GM23338 (cell line): ENCODE measurements at regions not wholly inside any gene's neighbourhood (a gene's known extent, or its start where the extent isn't known, plus 50 kb on each side); places are given as distances from the start of the nearest gene placed in this dataset.

ENCODE experiments used
- CREB1 ChIP-seq: fragments of 250-450 bp; sonication (Bioruptor Pico); IDR thresholded peaks from 2 replicates; pipeline ENCODE4 v1.5.0; 2020; ENCODE audit warnings: low read depth, mild to moderate bottlenecking, moderate library complexity
- JUNB ChIP-seq: IDR thresholded peaks from one replicate; pipeline ENCODE4 v1.6.1; 2016; ENCODE audit warnings: antibody characterized with exemption; ENCODE audit not compliant: unreplicated experiment
- NANOG ChIP-seq: IDR thresholded peaks from 2 replicates; pipeline ENCODE4 v1.6.1; 2016; ENCODE audit warnings: antibody characterized with exemption, borderline replicate concordance
- POLR2AphosphoS5 ChIP-seq: IDR thresholded peaks from 2 replicates; pipeline ENCODE4 v1.6.1; 2016; ENCODE audit warnings: antibody characterized with exemption, low read depth
- ZNF114 ChIP-seq: fragments of 250-450 bp; sonication (Bioruptor Pico); IDR thresholded peaks from 2 replicates; pipeline ENCODE4 v1.5.0; 2020; ENCODE audit warnings: mild to moderate bottlenecking, moderate library complexity
- ZNF331 ChIP-seq: fragments of 250-450 bp; sonication (Bioruptor Pico); IDR thresholded peaks from 2 replicates; pipeline ENCODE4 v1.5.0; 2020; ENCODE audit warnings: low read depth, mild to moderate bottlenecking, moderate library complexity
- TF ChIP-seq, protein P1 (sequence below): fragments of 250-450 bp; sonication (Bioruptor Pico); IDR thresholded peaks from 2 replicates; pipeline ENCODE4 v1.5.0; 2020; ENCODE audit warnings: mild to moderate bottlenecking, moderate library complexity
- TF ChIP-seq, protein P2 (sequence below), 2 experiments: fragments of 200-600 bp in 1 of 2; sonication (generic) in 1 of 2; conservative IDR thresholded peaks; 2 replicates each; pipeline versions ENCODE4 v1.5.1 to v1.6.1; 2016 to 2017; ENCODE audit warnings: antibody characterized with exemption in 2 of 2, low read depth in 2 of 2, mild to moderate bottlenecking in 2 of 2, moderate library complexity in 1 of 2
- TF ChIP-seq, protein P3 (sequence below): IDR thresholded peaks from 2 replicates; pipeline ENCODE4 v1.6.1; 2016; ENCODE audit warnings: antibody characterized with exemption

GRCh38 chr9:88937248-88937647 is 54.0 kb upstream of the S1PR3 start (continued):
- TF ChIP-seq, protein P1, sequence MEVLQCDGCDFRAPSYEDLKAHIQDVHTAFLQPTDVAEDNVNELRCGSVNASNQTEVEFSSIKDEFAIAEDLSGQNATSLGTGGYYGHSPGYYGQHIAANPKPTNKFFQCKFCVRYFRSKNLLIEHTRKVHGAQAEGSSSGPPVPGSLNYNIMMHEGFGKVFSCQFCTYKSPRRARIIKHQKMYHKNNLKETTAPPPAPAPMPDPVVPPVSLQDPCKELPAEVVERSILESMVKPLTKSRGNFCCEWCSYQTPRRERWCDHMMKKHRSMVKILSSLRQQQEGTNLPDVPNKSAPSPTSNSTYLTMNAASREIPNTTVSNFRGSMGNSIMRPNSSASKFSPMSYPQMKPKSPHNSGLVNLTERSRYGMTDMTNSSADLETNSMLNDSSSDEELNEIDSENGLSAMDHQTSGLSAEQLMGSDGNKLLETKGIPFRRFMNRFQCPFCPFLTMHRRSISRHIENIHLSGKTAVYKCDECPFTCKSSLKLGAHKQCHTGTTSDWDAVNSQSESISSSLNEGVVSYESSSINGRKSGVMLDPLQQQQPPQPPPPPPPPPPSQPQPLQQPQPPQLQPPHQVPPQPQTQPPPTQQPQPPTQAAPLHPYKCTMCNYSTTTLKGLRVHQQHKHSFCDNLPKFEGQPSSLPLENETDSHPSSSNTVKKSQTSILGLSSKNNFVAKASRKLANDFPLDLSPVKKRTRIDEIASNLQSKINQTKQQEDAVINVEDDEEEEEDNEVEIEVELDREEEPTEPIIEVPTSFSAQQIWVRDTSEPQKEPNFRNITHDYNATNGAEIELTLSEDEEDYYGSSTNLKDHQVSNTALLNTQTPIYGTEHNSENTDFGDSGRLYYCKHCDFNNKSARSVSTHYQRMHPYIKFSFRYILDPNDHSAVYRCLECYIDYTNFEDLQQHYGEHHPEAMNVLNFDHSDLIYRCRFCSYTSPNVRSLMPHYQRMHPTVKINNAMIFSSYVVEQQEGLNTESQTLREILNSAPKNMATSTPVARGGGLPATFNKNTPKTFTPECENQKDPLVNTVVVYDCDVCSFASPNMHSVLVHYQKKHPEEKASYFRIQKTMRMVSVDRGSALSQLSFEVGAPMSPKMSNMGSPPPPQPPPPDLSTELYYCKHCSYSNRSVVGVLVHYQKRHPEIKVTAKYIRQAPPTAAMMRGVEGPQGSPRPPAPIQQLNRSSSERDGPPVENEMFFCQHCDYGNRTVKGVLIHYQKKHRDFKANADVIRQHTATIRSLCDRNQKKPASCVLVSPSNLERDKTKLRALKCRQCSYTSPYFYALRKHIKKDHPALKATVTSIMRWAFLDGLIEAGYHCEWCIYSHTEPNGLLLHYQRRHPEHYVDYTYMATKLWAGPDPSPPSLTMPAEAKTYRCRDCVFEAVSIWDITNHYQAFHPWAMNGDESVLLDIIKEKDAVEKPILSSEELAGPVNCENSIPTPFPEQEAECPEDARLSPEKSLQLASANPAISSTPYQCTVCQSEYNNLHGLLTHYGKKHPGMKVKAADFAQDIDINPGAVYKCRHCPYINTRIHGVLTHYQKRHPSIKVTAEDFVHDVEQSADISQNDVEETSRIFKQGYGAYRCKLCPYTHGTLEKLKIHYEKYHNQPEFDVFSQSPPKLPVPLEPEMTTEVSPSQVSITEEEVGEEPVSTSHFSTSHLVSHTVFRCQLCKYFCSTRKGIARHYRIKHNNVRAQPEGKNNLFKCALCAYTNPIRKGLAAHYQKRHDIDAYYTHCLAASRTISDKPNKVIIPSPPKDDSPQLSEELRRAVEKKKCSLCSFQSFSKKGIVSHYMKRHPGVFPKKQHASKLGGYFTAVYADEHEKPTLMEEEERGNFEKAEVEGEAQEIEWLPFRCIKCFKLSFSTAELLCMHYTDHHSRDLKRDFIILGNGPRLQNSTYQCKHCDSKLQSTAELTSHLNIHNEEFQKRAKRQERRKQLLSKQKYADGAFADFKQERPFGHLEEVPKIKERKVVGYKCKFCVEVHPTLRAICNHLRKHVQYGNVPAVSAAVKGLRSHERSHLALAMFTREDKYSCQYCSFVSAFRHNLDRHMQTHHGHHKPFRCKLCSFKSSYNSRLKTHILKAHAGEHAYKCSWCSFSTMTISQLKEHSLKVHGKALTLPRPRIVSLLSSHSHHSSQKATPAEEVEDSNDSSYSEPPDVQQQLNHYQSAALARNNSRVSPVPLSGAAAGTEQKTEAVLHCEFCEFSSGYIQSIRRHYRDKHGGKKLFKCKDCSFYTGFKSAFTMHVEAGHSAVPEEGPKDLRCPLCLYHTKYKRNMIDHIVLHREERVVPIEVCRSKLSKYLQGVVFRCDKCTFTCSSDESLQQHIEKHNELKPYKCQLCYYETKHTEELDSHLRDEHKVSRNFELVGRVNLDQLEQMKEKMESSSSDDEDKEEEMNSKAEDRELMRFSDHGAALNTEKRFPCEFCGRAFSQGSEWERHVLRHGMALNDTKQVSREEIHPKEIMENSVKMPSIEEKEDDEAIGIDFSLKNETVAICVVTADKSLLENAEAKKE (CRISPR knock-in tag): no peak
- TF ChIP-seq JUNB: no peak
- TF ChIP-seq, protein P2, sequence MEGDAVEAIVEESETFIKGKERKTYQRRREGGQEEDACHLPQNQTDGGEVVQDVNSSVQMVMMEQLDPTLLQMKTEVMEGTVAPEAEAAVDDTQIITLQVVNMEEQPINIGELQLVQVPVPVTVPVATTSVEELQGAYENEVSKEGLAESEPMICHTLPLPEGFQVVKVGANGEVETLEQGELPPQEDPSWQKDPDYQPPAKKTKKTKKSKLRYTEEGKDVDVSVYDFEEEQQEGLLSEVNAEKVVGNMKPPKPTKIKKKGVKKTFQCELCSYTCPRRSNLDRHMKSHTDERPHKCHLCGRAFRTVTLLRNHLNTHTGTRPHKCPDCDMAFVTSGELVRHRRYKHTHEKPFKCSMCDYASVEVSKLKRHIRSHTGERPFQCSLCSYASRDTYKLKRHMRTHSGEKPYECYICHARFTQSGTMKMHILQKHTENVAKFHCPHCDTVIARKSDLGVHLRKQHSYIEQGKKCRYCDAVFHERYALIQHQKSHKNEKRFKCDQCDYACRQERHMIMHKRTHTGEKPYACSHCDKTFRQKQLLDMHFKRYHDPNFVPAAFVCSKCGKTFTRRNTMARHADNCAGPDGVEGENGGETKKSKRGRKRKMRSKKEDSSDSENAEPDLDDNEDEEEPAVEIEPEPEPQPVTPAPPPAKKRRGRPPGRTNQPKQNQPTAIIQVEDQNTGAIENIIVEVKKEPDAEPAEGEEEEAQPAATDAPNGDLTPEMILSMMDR (conservative IDR thresholded peaks at IDR 0.05; ENCODE audit: low read depth in 2 of 2): no peak
- no peak for TF ChIP-seq NANOG
- no peak for TF ChIP-seq ZNF114 (CRISPR knock-in tag)
- no peak for TF ChIP-seq CREB1 (CRISPR knock-in tag)
- TF ChIP-seq ZNF331 (CRISPR knock-in tag): no peak
- TF ChIP-seq, protein P3, sequence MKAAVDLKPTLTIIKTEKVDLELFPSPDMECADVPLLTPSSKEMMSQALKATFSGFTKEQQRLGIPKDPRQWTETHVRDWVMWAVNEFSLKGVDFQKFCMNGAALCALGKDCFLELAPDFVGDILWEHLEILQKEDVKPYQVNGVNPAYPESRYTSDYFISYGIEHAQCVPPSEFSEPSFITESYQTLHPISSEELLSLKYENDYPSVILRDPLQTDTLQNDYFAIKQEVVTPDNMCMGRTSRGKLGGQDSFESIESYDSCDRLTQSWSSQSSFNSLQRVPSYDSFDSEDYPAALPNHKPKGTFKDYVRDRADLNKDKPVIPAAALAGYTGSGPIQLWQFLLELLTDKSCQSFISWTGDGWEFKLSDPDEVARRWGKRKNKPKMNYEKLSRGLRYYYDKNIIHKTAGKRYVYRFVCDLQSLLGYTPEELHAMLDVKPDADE: no peak
- no peak for TF ChIP-seq POLR2AphosphoS5
